ENCODE measurements at regions not wholly inside any gene's neighbourhood (a gene's known extent, or its start where the extent isn't known, plus 50 kb on each side); places are given as distances from the start of the nearest gene placed in this dataset.

DNA sequence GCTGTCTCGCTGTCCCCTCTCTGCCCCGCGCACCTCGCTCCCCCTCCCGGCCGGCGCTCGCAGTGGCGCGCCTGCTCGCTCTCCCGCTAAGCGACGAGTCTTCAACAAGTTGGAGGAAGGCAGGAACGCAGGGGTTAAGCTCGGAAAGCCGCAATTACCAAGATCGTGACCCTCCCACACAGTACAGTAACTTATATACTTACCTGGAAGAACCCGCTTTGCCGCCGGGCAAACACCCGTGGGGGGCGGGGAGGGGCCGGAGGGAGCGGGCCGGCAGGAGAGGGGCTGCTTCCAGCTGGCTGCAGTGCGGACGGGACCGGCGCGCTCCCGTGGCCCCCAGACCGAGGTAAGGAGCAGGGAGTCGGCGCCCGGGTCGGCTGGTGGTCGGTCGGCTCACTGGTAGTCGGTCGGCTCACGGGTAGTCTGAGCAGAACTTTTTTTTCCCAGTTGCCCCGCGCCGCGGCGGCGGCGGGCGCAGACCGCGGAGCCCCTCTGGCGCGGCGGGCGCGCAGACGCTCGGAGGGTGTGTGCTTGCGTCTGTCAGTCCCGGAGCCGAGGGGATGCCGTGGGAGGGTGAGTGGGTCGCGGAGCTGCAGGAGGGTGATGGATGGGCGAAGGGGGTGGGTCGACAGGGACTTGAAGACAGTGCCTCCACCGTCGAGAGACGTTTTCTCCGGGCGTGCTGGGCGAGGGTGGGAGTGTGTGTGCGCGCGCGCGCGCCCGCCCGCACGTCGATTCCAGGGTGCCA is 101.2 kb upstream of the HSD17B12 start:
- H3K9me3 ChIP-seq: no peaks in the 10 kb centered on the region
- H3K27me3 ChIP-seq (replicated peaks in 1 of 7): peaks cover 7 to 100% (median 100%) of the 10 kb centered on the region in 7 donors
- H3K4me1 ChIP-seq: peaks cover 24 to 83% (median 65%) of the 10 kb centered on the region in 6 donors
- no peaks in the 10 kb centered on the region for H3K36me3 ChIP-seq
- intact Hi-C loops (cut with DNase I; ENCODE audit: low total_unique reads): no loop called here
- H3K4me3 ChIP-seq: peak overlapping the region; percentile 23 to 76 (median 52)
- no peak for DNase-seq
- WGBS, 5 donors: 1 to 2% (median 1%) methylated on average over 54 to 83 of the region's 83 CpGs
- no peak overlapping the region for H3K27ac ChIP-seq
- no peak for TF ChIP-seq POLR2AphosphoS5 (IDR thresholded peaks at IDR 0.05)
- TF ChIP-seq, protein P1, sequence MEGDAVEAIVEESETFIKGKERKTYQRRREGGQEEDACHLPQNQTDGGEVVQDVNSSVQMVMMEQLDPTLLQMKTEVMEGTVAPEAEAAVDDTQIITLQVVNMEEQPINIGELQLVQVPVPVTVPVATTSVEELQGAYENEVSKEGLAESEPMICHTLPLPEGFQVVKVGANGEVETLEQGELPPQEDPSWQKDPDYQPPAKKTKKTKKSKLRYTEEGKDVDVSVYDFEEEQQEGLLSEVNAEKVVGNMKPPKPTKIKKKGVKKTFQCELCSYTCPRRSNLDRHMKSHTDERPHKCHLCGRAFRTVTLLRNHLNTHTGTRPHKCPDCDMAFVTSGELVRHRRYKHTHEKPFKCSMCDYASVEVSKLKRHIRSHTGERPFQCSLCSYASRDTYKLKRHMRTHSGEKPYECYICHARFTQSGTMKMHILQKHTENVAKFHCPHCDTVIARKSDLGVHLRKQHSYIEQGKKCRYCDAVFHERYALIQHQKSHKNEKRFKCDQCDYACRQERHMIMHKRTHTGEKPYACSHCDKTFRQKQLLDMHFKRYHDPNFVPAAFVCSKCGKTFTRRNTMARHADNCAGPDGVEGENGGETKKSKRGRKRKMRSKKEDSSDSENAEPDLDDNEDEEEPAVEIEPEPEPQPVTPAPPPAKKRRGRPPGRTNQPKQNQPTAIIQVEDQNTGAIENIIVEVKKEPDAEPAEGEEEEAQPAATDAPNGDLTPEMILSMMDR (IDR thresholded peaks at IDR 0.05 in 8 of 11, conservative IDR thresholded peaks at IDR 0.05 in 3 of 11): peak in 1 of 11 experiments; percentile 23

DNA sequence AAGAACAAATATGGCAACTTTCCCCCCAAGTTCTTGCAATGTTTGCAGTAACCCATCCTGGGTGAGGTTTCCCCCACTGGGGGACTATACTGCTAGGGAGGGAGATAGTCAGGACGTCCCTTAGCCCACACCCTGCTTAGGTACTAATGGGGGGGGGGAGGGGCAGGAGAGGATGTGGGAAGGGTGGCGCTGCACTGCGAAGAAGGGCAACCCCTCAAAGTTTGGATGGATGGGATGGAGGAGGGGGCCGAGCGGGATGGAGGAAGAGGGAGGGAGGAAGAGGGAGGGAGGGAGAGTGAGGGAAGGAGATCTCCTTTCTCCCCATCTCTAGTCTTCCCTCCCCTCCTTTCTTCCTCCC is 100.6 kb upstream of the HSD17B12 start:
- H3K27ac ChIP-seq: no peak overlapping the region
- H3K4me1 ChIP-seq: peaks cover 24 to 81% (median 63%) of the 10 kb centered on the region in 6 donors
- no peak for DNase-seq
- H3K27me3 ChIP-seq (replicated peaks in 1 of 7): peaks cover 7 to 100% (median 100%) of the 10 kb centered on the region in 7 donors
- no peaks in the 10 kb centered on the region for H3K36me3 ChIP-seq
- 0 to 3% (median 1%) methylated on average over 3 to 5 of the region's 5 CpGs for WGBS, 5 donors
- no peak for TF ChIP-seq POLR2AphosphoS5 (IDR thresholded peaks at IDR 0.05)
- no peak for TF ChIP-seq POLR2A (IDR thresholded peaks at IDR 0.05)
- TF ChIP-seq, protein P1 (IDR thresholded peaks at IDR 0.05 in 8 of 11, conservative IDR thresholded peaks at IDR 0.05 in 3 of 11): no peak
- H3K4me3 ChIP-seq: peak overlapping the region; percentile 23 to 76 (median 52)
- intact Hi-C loops (cut with DNase I; ENCODE audit: low total_unique reads): no loop called here
- no peaks in the 10 kb centered on the region for H3K9me3 ChIP-seq

DNA sequence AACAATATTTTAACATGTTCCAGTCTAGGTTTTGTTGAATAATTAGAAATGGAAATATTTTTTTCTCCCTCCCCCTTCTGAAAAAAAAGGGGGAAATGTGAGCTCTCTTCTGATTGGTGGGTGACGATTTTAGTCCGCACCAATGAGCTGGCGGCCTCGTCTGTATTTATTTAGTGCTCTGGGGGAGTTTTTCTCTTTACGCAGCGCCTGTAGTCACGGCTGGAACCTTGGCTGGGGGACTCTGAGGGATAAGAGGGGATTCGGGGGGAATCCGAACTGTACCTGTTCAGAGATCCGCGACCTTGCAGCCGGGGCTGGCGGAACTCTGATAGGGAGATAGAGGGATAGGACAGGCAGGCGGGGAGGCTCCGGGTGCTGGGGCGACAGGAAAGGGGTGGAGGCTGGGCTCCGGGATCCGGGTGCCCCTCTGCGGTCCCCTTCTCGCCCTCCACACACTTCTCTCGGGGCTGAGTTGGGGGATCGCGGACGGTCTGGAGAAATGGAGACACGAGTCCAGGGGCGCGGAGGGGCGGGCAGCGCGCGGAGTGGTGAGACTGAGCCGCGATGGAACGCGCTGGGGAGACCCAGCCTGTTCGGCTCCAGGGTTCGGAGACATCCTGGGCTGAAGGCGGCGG is 99.7 kb upstream of the HSD17B12 start:
- H3K4me1 ChIP-seq: peaks cover 17 to 72% (median 53%) of the 10 kb centered on the region in 6 donors
- peak overlapping the region; percentile 5 to 76 (median 32) for H3K4me3 ChIP-seq
- H3K9me3 ChIP-seq: no peaks in the 10 kb centered on the region
- intact Hi-C loops (cut with DNase I; ENCODE audit: low total_unique reads): no loop called here
- no peak overlapping the region for H3K27ac ChIP-seq
- peaks cover 3 to 100% (median 92%) of the 10 kb centered on the region in 7 donors for H3K27me3 ChIP-seq (replicated peaks in 1 of 7)
- no peaks in the 10 kb centered on the region for H3K36me3 ChIP-seq
- DNase-seq: no peak
- 2 to 4% (median 3%) methylated on average over 30 to 39 of the region's 39 CpGs for WGBS, 5 donors
- TF ChIP-seq POLR2AphosphoS5 (IDR thresholded peaks at IDR 0.05) (no peak), POLR2A (IDR thresholded peaks at IDR 0.05) (no peak)
- TF ChIP-seq, protein P1 (IDR thresholded peaks at IDR 0.05 in 8 of 11, conservative IDR thresholded peaks at IDR 0.05 in 3 of 11): no peak

DNA sequence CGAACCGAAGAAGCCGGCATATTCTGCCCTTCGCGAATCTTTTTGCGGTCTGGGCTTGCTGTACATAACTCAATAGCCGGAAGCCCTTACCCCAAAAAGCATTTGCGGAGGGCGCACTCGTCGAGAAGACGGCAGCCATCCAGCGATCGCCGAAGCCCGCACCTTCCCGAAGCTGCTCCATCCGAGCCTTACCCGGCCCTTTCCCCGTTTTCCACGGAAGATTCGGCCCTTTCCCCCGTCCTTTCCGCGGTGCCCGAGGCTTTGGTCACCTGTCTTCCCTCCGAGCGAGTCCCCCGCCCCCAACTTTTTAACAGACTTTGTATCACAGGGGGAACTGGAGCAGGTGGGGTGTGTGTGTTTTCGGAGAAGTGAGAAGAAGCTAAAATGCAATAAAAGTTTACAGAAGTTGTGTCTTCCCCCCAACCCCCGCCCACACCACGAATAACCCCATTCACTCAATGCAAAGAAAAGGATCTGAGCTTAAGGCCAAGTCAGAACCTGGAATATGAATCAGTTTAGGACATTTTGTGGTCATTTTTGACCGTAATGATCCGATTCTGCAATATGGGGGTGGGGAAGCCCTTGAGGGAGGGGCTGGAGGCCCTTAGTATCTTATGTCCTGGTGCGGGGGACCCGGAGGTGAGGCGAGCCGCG is 99.0 kb upstream of the HSD17B12 start:
- Histone ChIP-seq H3K4me3 (peak overlapping the region in 7 of 8 donors; percentile 8 to 76 (median 36)), H3K27ac (no peak overlapping the region), H3K9me3 (no peaks in the 10 kb centered on the region), H3K4me1 (peaks cover 15 to 65% (median 47%) of the 10 kb centered on the region in 6 donors), H3K27me3 (replicated peaks in 1 of 7) (peaks cover 3 to 99% (median 85%) of the 10 kb centered on the region in 7 donors), H3K36me3 (no peaks in the 10 kb centered on the region)
- 1 to 3% (median 2%) methylated on average over 37 to 39 of the region's 39 CpGs for WGBS, 5 donors
- no peak for DNase-seq
- TF ChIP-seq, protein P1 (IDR thresholded peaks at IDR 0.05 in 8 of 11, conservative IDR thresholded peaks at IDR 0.05 in 3 of 11): no peak
- TF ChIP-seq POLR2A (IDR thresholded peaks at IDR 0.05) (no peak), POLR2AphosphoS5 (IDR thresholded peaks at IDR 0.05) (no peak)
- intact Hi-C loops (cut with DNase I; ENCODE audit: low total_unique reads): no loop called here

Data from spleen (tissue), 11 donors.